Parathyroid adenoma (tissue), 2 donors: ENCODE measurements at regions not wholly inside any gene's neighbourhood (a gene's known extent, or its start where the extent isn't known, plus 50 kb on each side); places are given as distances from the start of the nearest gene placed in this dataset.

Source experiments
- H2AFZ ChIP-seq: fragments of 300-600 bp; sonication (generic); one replicate; pipeline ENCODE4 v1.7.0; 2017; ENCODE audit warnings: antibody characterized with exemption, mild to moderate bottlenecking
- H3K27ac ChIP-seq: fragments of 300-600 bp; sonication (generic); one replicate; pipeline ENCODE4 v1.7.0; 2017
- H3K27me3 ChIP-seq: fragments of 300-600 bp; sonication (generic); one replicate; pipeline ENCODE4 v1.7.0; 2017; ENCODE audit warnings: low read length; ENCODE audit not compliant: control insufficient read depth, insufficient read depth
- H3K36me3 ChIP-seq: fragments of 300-600 bp; sonication (generic); one replicate; pipeline ENCODE4 v1.7.0; 2017; ENCODE audit warnings: low read length; ENCODE audit not compliant: control insufficient read depth, insufficient read depth
- H3K4me1 ChIP-seq: fragments of 300-600 bp; sonication (generic); one replicate; pipeline ENCODE4 v1.7.0; 2017; ENCODE audit warnings: control low read depth
- H3K4me2 ChIP-seq: fragments of 300-600 bp; sonication (generic); one replicate; pipeline ENCODE4 v1.7.0; 2017; ENCODE audit warnings: low read length
- H3K4me3 ChIP-seq: fragments of 300-600 bp; sonication (generic); one replicate; pipeline ENCODE4 v1.7.0; 2017; ENCODE audit warnings: low read depth, low read length
- H3K79me2 ChIP-seq: fragments of 300-600 bp; sonication (generic); one replicate; pipeline ENCODE4 v1.7.0; 2017; ENCODE audit warnings: control low read depth
- H3K9ac ChIP-seq: fragments of 300-600 bp; sonication (generic); one replicate; pipeline ENCODE4 v1.7.0; 2017; ENCODE audit warnings: mild to moderate bottlenecking
- H3K9me3 ChIP-seq: fragments of 300-600 bp; sonication (generic); one replicate; pipeline ENCODE4 v1.7.0; 2017; ENCODE audit warnings: low read length; ENCODE audit not compliant: control insufficient read depth
- CTCF ChIP-seq: fragments of 300-600 bp; sonication (generic); IDR thresholded peaks from one replicate; pipeline ENCODE4 v1.7.0; 2017; ENCODE audit warnings: antibody characterized with exemption, mild to moderate bottlenecking
- donor health status: primary hyperparathyroidism.

GRCh38 chr17:77785312-77785905, 173.1 kb upstream of the TNRC6C start:
- H3K4me1 ChIP-seq: peaks cover under 1% of the 10 kb centered on the region
- no peak overlapping the region for H3K4me2 ChIP-seq
- no peaks in the 10 kb centered on the region for H3K9me3 ChIP-seq
- TF ChIP-seq CTCF: no peak
- H3K36me3 ChIP-seq: no peaks in the 10 kb centered on the region
- no peaks in the 10 kb centered on the region for H3K27me3 ChIP-seq
- H3K27ac ChIP-seq: no peak overlapping the region
- no peak overlapping the region for H3K9ac ChIP-seq
- no peak overlapping the region for H2AFZ ChIP-seq
- no peaks in the 10 kb centered on the region for H3K79me2 ChIP-seq
- H3K4me3 ChIP-seq: no peak overlapping the region

- Histone ChIP-seq H3K27me3 (no peaks in the 10 kb centered on the region), H3K9me3 (no peaks in the 10 kb centered on the region), H2AFZ (no peak overlapping the region), H3K4me3 (no peak overlapping the region), H3K27ac (no peak overlapping the region), H3K79me2 (no peaks in the 10 kb centered on the region), H3K36me3 (no peaks in the 10 kb centered on the region), H3K9ac (no peak overlapping the region), H3K4me2 (no peak overlapping the region), H3K4me1 (no peaks in the 10 kb centered on the region)
- no peak for TF ChIP-seq CTCF
These were observed 172.4 kb upstream of the TNRC6C start for GRCh38 chr17:77786090-77786489.

GRCh38 chr17:77786740-77787505, 171.6 kb upstream of the TNRC6C start:
- Histone ChIP-seq H3K9me3 (no peaks in the 10 kb centered on the region), H3K79me2 (no peaks in the 10 kb centered on the region), H3K4me2 (no peak overlapping the region), H3K9ac (no peak overlapping the region), H3K4me3 (no peak overlapping the region), H3K27ac (no peak overlapping the region), H3K27me3 (no peaks in the 10 kb centered on the region), H2AFZ (no peak overlapping the region), H3K4me1 (no peaks in the 10 kb centered on the region), H3K36me3 (no peaks in the 10 kb centered on the region)
- TF ChIP-seq CTCF: no peak

GRCh38 chr17:77790143-77790829, 168.2 kb upstream of the TNRC6C start:
- H3K27me3 ChIP-seq: no peaks in the 10 kb centered on the region
- no peak overlapping the region for H2AFZ ChIP-seq
- TF ChIP-seq CTCF: no peak
- no peaks in the 10 kb centered on the region for H3K79me2 ChIP-seq
- H3K4me2 ChIP-seq: no peak overlapping the region
- H3K27ac ChIP-seq: no peak overlapping the region
- H3K36me3 ChIP-seq: no peaks in the 10 kb centered on the region
- H3K9ac ChIP-seq: no peak overlapping the region
- H3K4me1 ChIP-seq: no peaks in the 10 kb centered on the region
- no peaks in the 10 kb centered on the region for H3K9me3 ChIP-seq
- no peak overlapping the region for H3K4me3 ChIP-seq
